ENCODE measurements at regions not wholly inside any gene's neighbourhood (a gene's known extent, or its start where the extent isn't known, plus 50 kb on each side); places are given as distances from the start of the nearest gene placed in this dataset.

DNA sequence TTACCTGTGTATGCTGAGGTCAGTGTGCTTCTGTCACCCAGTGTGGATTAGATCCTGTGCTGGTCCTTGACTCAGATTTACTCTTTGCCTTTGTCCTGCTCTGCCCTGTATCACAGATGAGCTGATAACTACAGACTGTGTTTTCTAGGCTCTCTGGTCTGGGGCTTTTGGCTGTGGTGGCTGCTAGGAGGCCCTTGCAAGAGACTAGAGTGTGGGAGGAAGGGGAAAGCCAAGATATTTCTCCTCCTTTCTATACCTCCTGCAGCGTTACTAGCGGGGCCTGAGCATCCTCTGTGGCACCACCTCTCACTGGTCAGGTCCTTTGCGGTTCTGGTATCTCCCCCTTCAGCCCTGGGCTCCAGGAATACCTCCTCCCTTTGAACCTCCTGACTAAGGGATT, 282.3 kb upstream of the TBC1D5 start (continued):
- TF ChIP-seq, protein P1, sequence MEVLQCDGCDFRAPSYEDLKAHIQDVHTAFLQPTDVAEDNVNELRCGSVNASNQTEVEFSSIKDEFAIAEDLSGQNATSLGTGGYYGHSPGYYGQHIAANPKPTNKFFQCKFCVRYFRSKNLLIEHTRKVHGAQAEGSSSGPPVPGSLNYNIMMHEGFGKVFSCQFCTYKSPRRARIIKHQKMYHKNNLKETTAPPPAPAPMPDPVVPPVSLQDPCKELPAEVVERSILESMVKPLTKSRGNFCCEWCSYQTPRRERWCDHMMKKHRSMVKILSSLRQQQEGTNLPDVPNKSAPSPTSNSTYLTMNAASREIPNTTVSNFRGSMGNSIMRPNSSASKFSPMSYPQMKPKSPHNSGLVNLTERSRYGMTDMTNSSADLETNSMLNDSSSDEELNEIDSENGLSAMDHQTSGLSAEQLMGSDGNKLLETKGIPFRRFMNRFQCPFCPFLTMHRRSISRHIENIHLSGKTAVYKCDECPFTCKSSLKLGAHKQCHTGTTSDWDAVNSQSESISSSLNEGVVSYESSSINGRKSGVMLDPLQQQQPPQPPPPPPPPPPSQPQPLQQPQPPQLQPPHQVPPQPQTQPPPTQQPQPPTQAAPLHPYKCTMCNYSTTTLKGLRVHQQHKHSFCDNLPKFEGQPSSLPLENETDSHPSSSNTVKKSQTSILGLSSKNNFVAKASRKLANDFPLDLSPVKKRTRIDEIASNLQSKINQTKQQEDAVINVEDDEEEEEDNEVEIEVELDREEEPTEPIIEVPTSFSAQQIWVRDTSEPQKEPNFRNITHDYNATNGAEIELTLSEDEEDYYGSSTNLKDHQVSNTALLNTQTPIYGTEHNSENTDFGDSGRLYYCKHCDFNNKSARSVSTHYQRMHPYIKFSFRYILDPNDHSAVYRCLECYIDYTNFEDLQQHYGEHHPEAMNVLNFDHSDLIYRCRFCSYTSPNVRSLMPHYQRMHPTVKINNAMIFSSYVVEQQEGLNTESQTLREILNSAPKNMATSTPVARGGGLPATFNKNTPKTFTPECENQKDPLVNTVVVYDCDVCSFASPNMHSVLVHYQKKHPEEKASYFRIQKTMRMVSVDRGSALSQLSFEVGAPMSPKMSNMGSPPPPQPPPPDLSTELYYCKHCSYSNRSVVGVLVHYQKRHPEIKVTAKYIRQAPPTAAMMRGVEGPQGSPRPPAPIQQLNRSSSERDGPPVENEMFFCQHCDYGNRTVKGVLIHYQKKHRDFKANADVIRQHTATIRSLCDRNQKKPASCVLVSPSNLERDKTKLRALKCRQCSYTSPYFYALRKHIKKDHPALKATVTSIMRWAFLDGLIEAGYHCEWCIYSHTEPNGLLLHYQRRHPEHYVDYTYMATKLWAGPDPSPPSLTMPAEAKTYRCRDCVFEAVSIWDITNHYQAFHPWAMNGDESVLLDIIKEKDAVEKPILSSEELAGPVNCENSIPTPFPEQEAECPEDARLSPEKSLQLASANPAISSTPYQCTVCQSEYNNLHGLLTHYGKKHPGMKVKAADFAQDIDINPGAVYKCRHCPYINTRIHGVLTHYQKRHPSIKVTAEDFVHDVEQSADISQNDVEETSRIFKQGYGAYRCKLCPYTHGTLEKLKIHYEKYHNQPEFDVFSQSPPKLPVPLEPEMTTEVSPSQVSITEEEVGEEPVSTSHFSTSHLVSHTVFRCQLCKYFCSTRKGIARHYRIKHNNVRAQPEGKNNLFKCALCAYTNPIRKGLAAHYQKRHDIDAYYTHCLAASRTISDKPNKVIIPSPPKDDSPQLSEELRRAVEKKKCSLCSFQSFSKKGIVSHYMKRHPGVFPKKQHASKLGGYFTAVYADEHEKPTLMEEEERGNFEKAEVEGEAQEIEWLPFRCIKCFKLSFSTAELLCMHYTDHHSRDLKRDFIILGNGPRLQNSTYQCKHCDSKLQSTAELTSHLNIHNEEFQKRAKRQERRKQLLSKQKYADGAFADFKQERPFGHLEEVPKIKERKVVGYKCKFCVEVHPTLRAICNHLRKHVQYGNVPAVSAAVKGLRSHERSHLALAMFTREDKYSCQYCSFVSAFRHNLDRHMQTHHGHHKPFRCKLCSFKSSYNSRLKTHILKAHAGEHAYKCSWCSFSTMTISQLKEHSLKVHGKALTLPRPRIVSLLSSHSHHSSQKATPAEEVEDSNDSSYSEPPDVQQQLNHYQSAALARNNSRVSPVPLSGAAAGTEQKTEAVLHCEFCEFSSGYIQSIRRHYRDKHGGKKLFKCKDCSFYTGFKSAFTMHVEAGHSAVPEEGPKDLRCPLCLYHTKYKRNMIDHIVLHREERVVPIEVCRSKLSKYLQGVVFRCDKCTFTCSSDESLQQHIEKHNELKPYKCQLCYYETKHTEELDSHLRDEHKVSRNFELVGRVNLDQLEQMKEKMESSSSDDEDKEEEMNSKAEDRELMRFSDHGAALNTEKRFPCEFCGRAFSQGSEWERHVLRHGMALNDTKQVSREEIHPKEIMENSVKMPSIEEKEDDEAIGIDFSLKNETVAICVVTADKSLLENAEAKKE (CRISPR knock-in tag; IDR thresholded peaks at IDR 0.05), result no peak
- TF ChIP-seq CREB1 (CRISPR knock-in tag; IDR thresholded peaks at IDR 0.05; ENCODE audit: low read depth), result no peak

DNA sequence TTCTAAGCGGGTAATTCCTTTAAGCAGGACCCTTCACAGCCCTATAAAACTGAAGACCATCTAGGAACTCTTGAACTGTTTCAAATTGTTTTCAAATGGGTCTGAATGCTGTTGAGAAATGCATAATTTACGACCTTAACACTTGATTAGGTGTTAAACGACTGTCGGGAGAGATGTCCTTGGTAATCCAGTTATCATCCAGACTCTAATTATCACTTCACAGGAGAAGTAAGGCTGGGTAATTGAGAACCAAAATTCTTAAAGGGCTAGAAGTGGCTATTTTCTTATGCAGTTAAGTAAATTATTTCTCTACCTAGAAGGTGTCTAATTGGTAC, 276.7 kb upstream of the TBC1D5 start:
- Histone ChIP-seq H3K36me3 (ENCODE audit: insufficient read depth) (no peaks in the 10 kb centered on the region), H3K4me3 (no peak overlapping the region), H2AFZ (no peak overlapping the region), H3K4me1 (ENCODE audit: insufficient read depth) (no peaks in the 10 kb centered on the region), H3K4me2 (no peak overlapping the region), H3K79me2 (replicated peaks; ENCODE audit: insufficient read depth) (no peaks in the 10 kb centered on the region), H4K20me1 (replicated peaks; ENCODE audit: insufficient read depth) (no peaks in the 10 kb centered on the region), H3K27ac (ENCODE audit: low read depth) (no peak overlapping the region), H3K27me3 (ENCODE audit: insufficient read depth) (no peaks in the 10 kb centered on the region), H3K9me2 (ENCODE audit: insufficient read depth) (0 out of 2 replicates have a peak, but pooled peaks cover 6% of the 10 kb centered on the region), H3F3A (replicated peaks; ENCODE audit: low read depth) (no peaks in the 10 kb centered on the region)
- Mint-ChIP-seq H3K4me1 (peaks cover 5% of the 10 kb centered on the region; the same call in 2 of the 3 replicates), H3K4me3 (no peak overlapping the region), H3K27ac (no peak overlapping the region), H3K36me3 (ENCODE audit: low read depth) (peaks cover 4% of the 10 kb centered on the region; the same call in 1 of the 3 replicates), H3K27me3 (ENCODE audit: insufficient read depth, low read depth, poor library complexity) (peaks cover 5% of the 10 kb centered on the region), H3K9me3 (no peaks in the 10 kb centered on the region; the same call in 2 of the 3 replicates)
- no peak for DNase-seq (ENCODE audit: low spot score)
- no peak for ATAC-seq
- TF ChIP-seq EZH2 (IDR thresholded peaks at IDR 0.05; ENCODE audit: low read depth, unreplicated experiment) (no peak), REST (IDR thresholded peaks at IDR 0.05; ENCODE audit: unreplicated experiment) (no peak), EZH2phosphoT487 (IDR thresholded peaks at IDR 0.05; ENCODE audit: unreplicated experiment) (no peak), POLR2AphosphoS5 (IDR thresholded peaks at IDR 0.05; ENCODE audit: low read depth) (no peak)
- TF ChIP-seq, protein P1 (CRISPR knock-in tag; IDR thresholded peaks at IDR 0.05), result no peak
